ENCODE measurements at regions not wholly inside any gene's neighbourhood (a gene's known extent, or its start where the extent isn't known, plus 50 kb on each side); places are given as distances from the start of the nearest gene placed in this dataset.

DNA sequence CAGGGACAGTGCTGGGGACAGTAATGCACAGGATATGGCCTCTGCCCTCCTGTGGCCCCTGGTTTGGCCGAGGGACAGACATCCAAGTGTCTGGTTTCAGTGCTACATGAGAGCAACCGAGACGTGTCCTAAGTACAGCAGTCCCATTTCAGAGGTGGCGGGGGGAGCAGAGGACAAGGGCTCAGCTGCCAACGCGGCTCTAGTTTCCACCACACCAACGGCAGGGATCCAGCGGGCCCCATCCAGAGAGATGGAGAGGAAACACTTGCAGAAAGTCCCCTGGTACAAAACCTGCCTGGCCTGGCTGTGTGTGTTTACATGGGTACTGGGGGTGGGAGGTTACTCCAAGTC, 125.8 kb upstream of the SMURF2 start:
- Histone ChIP-seq H3K27me3 (ENCODE audit: insufficient read depth, low read length) (no peaks in the 10 kb centered on the region), H3K27ac (ENCODE audit: low read depth, low read length) (no peak overlapping the region), H3K4me2 (ENCODE audit: low read length) (no peak overlapping the region), H3K4me1 (ENCODE audit: control insufficient read depth in 1 of 2, insufficient read depth in 2 of 2, low read length in 2 of 2) (peaks cover 0 to 22% of the 10 kb centered on the region in 2 experiments; a peak in 2 of 4 replicates), H4K20me1 (ENCODE audit: insufficient read depth) (no peaks in the 10 kb centered on the region), H3K4me3 (replicated peaks in 1 of 2; ENCODE audit: low read depth in 1 of 2, low read length in 2 of 2) (no peak overlapping the region), H3K79me2 (ENCODE audit: insufficient read depth, low read length) (no peaks in the 10 kb centered on the region), H3K9me2 (ENCODE audit: insufficient read depth) (no peaks in the 10 kb centered on the region), H3K9me3 (ENCODE audit: control insufficient read depth in 1 of 2, insufficient read depth in 1 of 2, low read depth in 1 of 2, low read length in 2 of 2) (no peaks in the 10 kb centered on the region), H3K36me3 (ENCODE audit: control insufficient read depth in 1 of 2, insufficient read depth in 2 of 2, low read length in 2 of 2) (peaks cover 0 to 2% of the 10 kb centered on the region in 2 experiments; a peak in 2 of 4 replicates), H2AFZ (ENCODE audit: low read depth, low read length, poor library complexity, severe bottlenecking) (no peak overlapping the region), H3K9ac (ENCODE audit: low read length) (no peak overlapping the region)
- RAD21 ChIA-PET (ENCODE audit: low non-redundant PET in 1 of 2, low total read pairs in 2 of 2, uncharacterized antibody in 2 of 2, unreplicated experiment in 2 of 2) = no interaction called here
- intact Hi-C loops (cut with micrococcal nuclease) = no loop called here
- no peak for ATAC-seq
- no TSS peak for BruUV-seq (replicated peaks)
- TF ChIP-seq EGR1 (IDR thresholded peaks at IDR 0.05; ENCODE audit: low read depth) (no peak), EZH2 (IDR thresholded peaks at IDR 0.05) (no peak), RAD21 (IDR thresholded peaks at IDR 0.05; ENCODE audit: low read depth) (no peak), CEBPB (IDR thresholded peaks at IDR 0.05; ENCODE audit: low read depth) (no peak), CBX3 (IDR thresholded peaks at IDR 0.05; ENCODE audit: low read depth) (no peak), TCF7L2 (IDR thresholded peaks at IDR 0.05; ENCODE audit: borderline replicate concordance, extremely low read depth, insufficient read depth, insufficient read length) (no peak), SRF (IDR thresholded peaks at IDR 0.05; ENCODE audit: low read depth) (no peak), POLR2A (IDR thresholded peaks at IDR 0.05; ENCODE audit: borderline replicate concordance, extremely low read depth, insufficient read depth, insufficient read length) (no peak), EZH2phosphoT487 (IDR thresholded peaks at IDR 0.05; ENCODE audit: borderline replicate concordance) (no peak), ELF1 (IDR thresholded peaks at IDR 0.05; ENCODE audit: borderline replicate concordance, low read depth) (no peak), FOSL1 (IDR thresholded peaks at IDR 0.05; ENCODE audit: low read depth) (no peak), SIN3A (IDR thresholded peaks at IDR 0.05; ENCODE audit: low read depth) (no peak), JUND (IDR thresholded peaks at IDR 0.05) (no peak), ZNF274 (IDR thresholded peaks at IDR 0.05; ENCODE audit: low read depth, low read length) (no peak)
- TF ChIP-seq, protein P1, sequence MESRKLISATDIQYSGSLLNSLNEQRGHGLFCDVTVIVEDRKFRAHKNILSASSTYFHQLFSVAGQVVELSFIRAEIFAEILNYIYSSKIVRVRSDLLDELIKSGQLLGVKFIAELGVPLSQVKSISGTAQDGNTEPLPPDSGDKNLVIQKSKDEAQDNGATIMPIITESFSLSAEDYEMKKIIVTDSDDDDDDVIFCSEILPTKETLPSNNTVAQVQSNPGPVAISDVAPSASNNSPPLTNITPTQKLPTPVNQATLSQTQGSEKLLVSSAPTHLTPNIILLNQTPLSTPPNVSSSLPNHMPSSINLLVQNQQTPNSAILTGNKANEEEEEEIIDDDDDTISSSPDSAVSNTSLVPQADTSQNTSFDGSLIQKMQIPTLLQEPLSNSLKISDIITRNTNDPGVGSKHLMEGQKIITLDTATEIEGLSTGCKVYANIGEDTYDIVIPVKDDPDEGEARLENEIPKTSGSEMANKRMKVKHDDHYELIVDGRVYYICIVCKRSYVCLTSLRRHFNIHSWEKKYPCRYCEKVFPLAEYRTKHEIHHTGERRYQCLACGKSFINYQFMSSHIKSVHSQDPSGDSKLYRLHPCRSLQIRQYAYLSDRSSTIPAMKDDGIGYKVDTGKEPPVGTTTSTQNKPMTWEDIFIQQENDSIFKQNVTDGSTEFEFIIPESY (IDR thresholded peaks at IDR 0.05; ENCODE audit: extremely low read depth, insufficient replicate concordance, low read length) = no peak
- TF ChIP-seq, protein P2, sequence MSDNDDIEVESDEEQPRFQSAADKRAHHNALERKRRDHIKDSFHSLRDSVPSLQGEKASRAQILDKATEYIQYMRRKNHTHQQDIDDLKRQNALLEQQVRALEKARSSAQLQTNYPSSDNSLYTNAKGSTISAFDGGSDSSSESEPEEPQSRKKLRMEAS (IDR thresholded peaks at IDR 0.05) = no peak
- TF ChIP-seq, protein P3, sequence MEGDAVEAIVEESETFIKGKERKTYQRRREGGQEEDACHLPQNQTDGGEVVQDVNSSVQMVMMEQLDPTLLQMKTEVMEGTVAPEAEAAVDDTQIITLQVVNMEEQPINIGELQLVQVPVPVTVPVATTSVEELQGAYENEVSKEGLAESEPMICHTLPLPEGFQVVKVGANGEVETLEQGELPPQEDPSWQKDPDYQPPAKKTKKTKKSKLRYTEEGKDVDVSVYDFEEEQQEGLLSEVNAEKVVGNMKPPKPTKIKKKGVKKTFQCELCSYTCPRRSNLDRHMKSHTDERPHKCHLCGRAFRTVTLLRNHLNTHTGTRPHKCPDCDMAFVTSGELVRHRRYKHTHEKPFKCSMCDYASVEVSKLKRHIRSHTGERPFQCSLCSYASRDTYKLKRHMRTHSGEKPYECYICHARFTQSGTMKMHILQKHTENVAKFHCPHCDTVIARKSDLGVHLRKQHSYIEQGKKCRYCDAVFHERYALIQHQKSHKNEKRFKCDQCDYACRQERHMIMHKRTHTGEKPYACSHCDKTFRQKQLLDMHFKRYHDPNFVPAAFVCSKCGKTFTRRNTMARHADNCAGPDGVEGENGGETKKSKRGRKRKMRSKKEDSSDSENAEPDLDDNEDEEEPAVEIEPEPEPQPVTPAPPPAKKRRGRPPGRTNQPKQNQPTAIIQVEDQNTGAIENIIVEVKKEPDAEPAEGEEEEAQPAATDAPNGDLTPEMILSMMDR (IDR thresholded peaks at IDR 0.05 in 2 of 3, conservative IDR thresholded peaks at IDR 0.05 in 1 of 3; ENCODE audit: borderline replicate concordance in 1 of 3, insufficient read depth in 1 of 3, low read depth in 2 of 3, low read length in 2 of 3) = no peak
- TF ChIP-seq, protein P4, sequence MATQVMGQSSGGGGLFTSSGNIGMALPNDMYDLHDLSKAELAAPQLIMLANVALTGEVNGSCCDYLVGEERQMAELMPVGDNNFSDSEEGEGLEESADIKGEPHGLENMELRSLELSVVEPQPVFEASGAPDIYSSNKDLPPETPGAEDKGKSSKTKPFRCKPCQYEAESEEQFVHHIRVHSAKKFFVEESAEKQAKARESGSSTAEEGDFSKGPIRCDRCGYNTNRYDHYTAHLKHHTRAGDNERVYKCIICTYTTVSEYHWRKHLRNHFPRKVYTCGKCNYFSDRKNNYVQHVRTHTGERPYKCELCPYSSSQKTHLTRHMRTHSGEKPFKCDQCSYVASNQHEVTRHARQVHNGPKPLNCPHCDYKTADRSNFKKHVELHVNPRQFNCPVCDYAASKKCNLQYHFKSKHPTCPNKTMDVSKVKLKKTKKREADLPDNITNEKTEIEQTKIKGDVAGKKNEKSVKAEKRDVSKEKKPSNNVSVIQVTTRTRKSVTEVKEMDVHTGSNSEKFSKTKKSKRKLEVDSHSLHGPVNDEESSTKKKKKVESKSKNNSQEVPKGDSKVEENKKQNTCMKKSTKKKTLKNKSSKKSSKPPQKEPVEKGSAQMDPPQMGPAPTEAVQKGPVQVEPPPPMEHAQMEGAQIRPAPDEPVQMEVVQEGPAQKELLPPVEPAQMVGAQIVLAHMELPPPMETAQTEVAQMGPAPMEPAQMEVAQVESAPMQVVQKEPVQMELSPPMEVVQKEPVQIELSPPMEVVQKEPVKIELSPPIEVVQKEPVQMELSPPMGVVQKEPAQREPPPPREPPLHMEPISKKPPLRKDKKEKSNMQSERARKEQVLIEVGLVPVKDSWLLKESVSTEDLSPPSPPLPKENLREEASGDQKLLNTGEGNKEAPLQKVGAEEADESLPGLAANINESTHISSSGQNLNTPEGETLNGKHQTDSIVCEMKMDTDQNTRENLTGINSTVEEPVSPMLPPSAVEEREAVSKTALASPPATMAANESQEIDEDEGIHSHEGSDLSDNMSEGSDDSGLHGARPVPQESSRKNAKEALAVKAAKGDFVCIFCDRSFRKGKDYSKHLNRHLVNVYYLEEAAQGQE (IDR thresholded peaks at IDR 0.05; ENCODE audit: low read depth) = no peak
- CTCF ChIA-PET = no interaction called here
- DNase-seq (ENCODE audit: low read depth, low spot score) = no peak
- POLR2A ChIA-PET = no interaction called here

Measured in HCT116 (cell line).